ENCODE measurements at regions not wholly inside any gene's neighbourhood (a gene's known extent, or its start where the extent isn't known, plus 50 kb on each side); places are given as distances from the start of the nearest gene placed in this dataset.

GRCh38 chr7:81616951-81617350 lies 152.9 kb downstream of the HGF start:
- TF ChIP-seq CTCF (IDR thresholded peaks at IDR 0.05): no peak
- TF ChIP-seq EZH2 (IDR thresholded peaks at IDR 0.05; ENCODE audit: borderline replicate concordance, insufficient read depth, low read depth, low read length, poor library complexity, severe bottlenecking): no peak

Measured in B cell (primary cell).